Fibroblast of lung (primary cell): ENCODE measurements at regions not wholly inside any gene's neighbourhood (a gene's known extent, or its start where the extent isn't known, plus 50 kb on each side); places are given as distances from the start of the nearest gene placed in this dataset.

Source experiments
- DNase-seq, 2 donors: peaks; one replicate each; pipeline versions ENCODE4 v3.0.0 to v3.0.0-alpha.2; 2010; ENCODE audit warnings: low read depth in 2 of 2
- H2AFZ ChIP-seq: 2 replicates; pipeline ENCODE4 v1.5.1; 2012; ENCODE audit warnings: low read length, control low read depth, inconsistent platforms
- H3K27ac ChIP-seq: 2 replicates; pipeline ENCODE4 v1.5.1; 2011; ENCODE audit warnings: low read length, control low read depth; ENCODE audit not compliant: insufficient read depth
- H3K27me3 ChIP-seq: 2 replicates; pipeline ENCODE4 v1.5.1; 2011; ENCODE audit warnings: mild to moderate bottlenecking, low read length; ENCODE audit not compliant: control insufficient read depth, insufficient read depth
- H3K36me3 ChIP-seq: 2 replicates; pipeline ENCODE4 v1.5.1; 2011; ENCODE audit warnings: low read length; ENCODE audit not compliant: control insufficient read depth, insufficient read depth
- H3K4me1 ChIP-seq: 2 replicates; pipeline ENCODE4 v1.5.1; 2011; ENCODE audit warnings: low read length; ENCODE audit not compliant: control insufficient read depth, insufficient read depth; ENCODE audit errors: extremely low read depth
- H3K4me2 ChIP-seq: 2 replicates; pipeline ENCODE4 v1.5.1; 2011; ENCODE audit warnings: low read length, control low read depth; ENCODE audit not compliant: insufficient read depth; ENCODE audit errors: extremely low read depth
- H3K4me3 ChIP-seq, 4 experiments: fragments of 200-600 bp in 1 of 4; sonication (generic) in 1 of 4; replicated peaks in 1 of 4; 2 replicates each; pipeline ENCODE4 v1.5.1; 2011 to 2016; ENCODE audit warnings: low read length in 4 of 4, low read depth in 3 of 4, mild to moderate bottlenecking in 3 of 4, control low read depth in 2 of 4, inconsistent platforms in 1 of 4, mixed read lengths in 1 of 4; ENCODE audit not compliant: insufficient read depth in 1 of 4; ENCODE audit errors: control extremely low read depth in 1 of 4
- H3K79me2 ChIP-seq: 2 replicates; pipeline ENCODE4 v1.5.1; 2012; ENCODE audit warnings: mild to moderate bottlenecking, low read length, inconsistent platforms; ENCODE audit not compliant: control insufficient read depth, insufficient read depth
- H3K9ac ChIP-seq: 2 replicates; pipeline ENCODE4 v1.5.1; 2011; ENCODE audit warnings: mild to moderate bottlenecking, low read length, control low read depth; ENCODE audit not compliant: insufficient read depth
- H3K9me3 ChIP-seq: 2 replicates; pipeline ENCODE4 v1.5.1; 2012; ENCODE audit warnings: low read depth, low read length; ENCODE audit not compliant: control insufficient read depth, insufficient read depth
- H4K20me1 ChIP-seq: 2 replicates; pipeline ENCODE4 v1.5.1; 2011; ENCODE audit warnings: low read length; ENCODE audit not compliant: control insufficient read depth, insufficient read depth; ENCODE audit errors: extremely low read depth
- CTCF ChIP-seq, 2 donors: IDR thresholded peaks in 1 of 2; conservative IDR thresholded peaks in 1 of 2; 1 replicate in 1 of 2; 2 replicates in 1 of 2; pipeline ENCODE4 v1.5.1; 2011 to 2012; ENCODE audit warnings: low read length in 2 of 2, control low read depth in 1 of 2, inconsistent platforms in 1 of 2, low read depth in 1 of 2, mild to moderate bottlenecking in 1 of 2
- EZH2 ChIP-seq: IDR thresholded peaks from 2 replicates; pipeline ENCODE4 v1.5.1; 2012; ENCODE audit warnings: low read length, control low read depth, mild to moderate bottlenecking; ENCODE audit errors: missing control alignments

DNA sequence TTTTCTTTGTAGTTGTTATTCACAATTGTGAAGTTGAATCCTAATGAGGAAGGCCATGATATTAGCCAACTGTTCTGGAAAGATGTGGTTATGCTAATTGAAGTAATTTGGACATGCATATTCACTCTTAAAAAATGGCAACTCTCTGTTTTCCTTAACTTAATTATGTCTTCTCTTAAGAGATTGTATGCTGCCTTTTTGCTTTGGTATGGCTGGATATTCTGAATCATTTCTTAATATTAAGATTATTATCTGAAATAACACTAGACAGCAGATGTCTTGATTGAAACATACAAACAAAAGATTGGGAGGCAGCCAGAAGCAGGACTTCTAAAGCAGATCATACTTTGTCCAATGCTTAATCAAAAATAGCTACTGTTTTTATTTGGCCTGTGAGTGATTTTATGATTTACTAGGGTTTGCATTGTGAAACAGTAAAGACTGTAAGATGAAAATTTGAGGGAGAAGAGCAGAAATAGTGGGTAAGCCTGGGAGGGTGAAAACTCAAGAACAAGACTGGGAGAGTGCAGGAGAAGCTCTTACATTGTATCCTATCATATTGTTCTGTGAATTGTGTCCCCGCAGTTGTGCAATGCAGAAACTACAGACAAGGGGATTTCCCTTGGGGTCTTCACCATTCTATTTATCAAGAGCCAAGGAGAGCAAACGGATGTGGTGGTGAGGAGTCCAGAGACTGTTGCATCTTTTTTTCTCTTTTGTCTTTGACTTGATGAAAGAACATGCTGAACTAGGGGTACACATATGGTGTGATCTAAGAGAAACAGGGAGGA is 554.8 kb downstream of the TUSC7 start:
- Histone ChIP-seq H2AFZ (no peak overlapping the region), H3K9me3 (no peaks in the 10 kb centered on the region), H3K27me3 (no peaks in the 10 kb centered on the region), H3K79me2 (no peaks in the 10 kb centered on the region), H3K4me3 (no peak overlapping the region), H3K9ac (no peak overlapping the region), H3K36me3 (no peaks in the 10 kb centered on the region), H3K27ac (no peak overlapping the region), H3K4me2 (no peak overlapping the region), H3K4me1 (no peaks in the 10 kb centered on the region), H4K20me1 (no peaks in the 10 kb centered on the region)
- TF ChIP-seq EZH2 (no peak), CTCF (conservative IDR thresholded peaks at IDR 0.05 in 1 of 2, IDR thresholded peaks at IDR 0.05 in 1 of 2; ENCODE audit: low read depth in 1 of 2, low read length in 2 of 2) (no peak)
- DNase-seq = no peak

DNA sequence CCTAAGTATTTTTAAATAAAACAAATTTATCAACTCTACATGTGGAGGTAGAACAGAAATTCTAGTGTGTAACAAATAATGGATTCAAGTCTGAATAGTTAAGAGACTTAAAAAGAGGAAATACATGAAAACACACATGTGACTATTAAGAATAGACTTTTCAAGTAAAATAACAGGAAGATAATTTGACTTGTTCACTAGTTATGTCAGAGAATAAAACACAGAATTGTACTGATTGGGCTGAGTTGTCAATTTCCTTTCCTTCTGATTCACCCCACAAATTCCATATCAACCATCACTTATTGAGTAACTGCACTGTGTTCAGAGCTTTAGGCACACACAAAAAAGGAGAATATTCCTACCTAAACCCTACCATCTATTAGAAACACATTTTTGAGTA is 557.2 kb downstream of the TUSC7 start:
- Histone ChIP-seq H3K36me3 (no peaks in the 10 kb centered on the region), H3K79me2 (no peaks in the 10 kb centered on the region), H3K9ac (no peak overlapping the region), H3K4me3 (no peak overlapping the region), H2AFZ (no peak overlapping the region), H3K27ac (no peak overlapping the region), H3K4me2 (no peak overlapping the region), H4K20me1 (no peaks in the 10 kb centered on the region), H3K9me3 (no peaks in the 10 kb centered on the region), H3K27me3 (no peaks in the 10 kb centered on the region), H3K4me1 (no peaks in the 10 kb centered on the region)
- DNase-seq = no peak
- TF ChIP-seq EZH2 = no peak
- no peak for TF ChIP-seq CTCF (conservative IDR thresholded peaks at IDR 0.05 in 1 of 2, IDR thresholded peaks at IDR 0.05 in 1 of 2; ENCODE audit: low read depth in 1 of 2, low read length in 2 of 2)

GRCh38 chr3:117268318-117268717 is 558.7 kb downstream of the TUSC7 start:
- Histone ChIP-seq H3K27ac (no peak overlapping the region), H3K79me2 (no peaks in the 10 kb centered on the region), H3K4me2 (no peak overlapping the region), H3K36me3 (no peaks in the 10 kb centered on the region), H3K4me1 (no peaks in the 10 kb centered on the region), H4K20me1 (no peaks in the 10 kb centered on the region), H3K9ac (no peak overlapping the region), H3K27me3 (no peaks in the 10 kb centered on the region), H2AFZ (no peak overlapping the region), H3K9me3 (no peaks in the 10 kb centered on the region), H3K4me3 (no peak overlapping the region)
- TF ChIP-seq CTCF (conservative IDR thresholded peaks at IDR 0.05 in 1 of 2, IDR thresholded peaks at IDR 0.05 in 1 of 2; ENCODE audit: low read depth in 1 of 2, low read length in 2 of 2) (no peak), EZH2 (no peak)
- no peak for DNase-seq
